Endothelial cell of umbilical vein (primary cell): ENCODE measurements at regions not wholly inside any gene's neighbourhood (a gene's known extent, or its start where the extent isn't known, plus 50 kb on each side); places are given as distances from the start of the nearest gene placed in this dataset.

Experiments used
- BruUV-seq: library from RNA; stranded (reverse); fragments of 400-500 nt; replicated peaks from 2 replicates; lab custom pipeline; 2021; lab: Mats Ljungman, UMichigan
- CTCF ChIA-PET: fragments of 300-600, 350-600 bp; sonication (Branson Sonifier 250); formaldehyde crosslinking; loops from one replicate; lab custom pipeline; 2021; ENCODE audit warnings: antibody characterized with exemption, inconsistent platforms; lab: Charles Lee
- POLR2A ChIA-PET: fragments of 300-600, 350-600 bp; sonication (Branson Sonifier 250); formaldehyde crosslinking; loops from one replicate; lab custom pipeline; 2021; ENCODE audit warnings: antibody characterized with exemption, inconsistent platforms; lab: Charles Lee
- DNase-seq: peaks from one replicate; pipeline ENCODE4 v3.0.0-alpha.2; 2011; ENCODE audit warnings: low read depth, low spot score
- FAIRE-seq: peaks from 2 replicates; lab custom pipeline; 2011; peaks lifted over from hg19 to GRCh38; lab: Jason Lieb, UNC
- H2AFZ ChIP-seq: 2 replicates; pipeline ENCODE4 v1.6.0; 2012; ENCODE audit warnings: low read depth, low read length, control low read depth, inconsistent platforms
- H3K27ac ChIP-seq: 2 replicates; pipeline ENCODE4 v1.5.1; 2011; ENCODE audit warnings: low read depth, mild to moderate bottlenecking, control low read depth, low read length, moderate library complexity; ENCODE audit not compliant: insufficient read depth
- H3K27me3 ChIP-seq, 2 experiments: 2 replicates each; pipeline versions ENCODE4 v1.6.0 to v1.6.1; 2011; ENCODE audit warnings: low read length in 2 of 2, mixed read lengths in 1 of 2; ENCODE audit not compliant: control insufficient read depth in 2 of 2, insufficient read depth in 2 of 2
- H3K36me3 ChIP-seq, 2 experiments: 2 replicates in 1 of 2; 3 replicates in 1 of 2; pipeline ENCODE4 v1.5.1; 2011; ENCODE audit warnings: low read length in 2 of 2, mild to moderate bottlenecking in 1 of 2, moderate library complexity in 1 of 2; ENCODE audit not compliant: control insufficient read depth in 2 of 2, insufficient read depth in 2 of 2; ENCODE audit errors: extremely low read depth in 1 of 2
- H3K4me1 ChIP-seq: 3 replicates; pipeline ENCODE4 v1.5.1; 2011; ENCODE audit warnings: mild to moderate bottlenecking, low read length; ENCODE audit not compliant: control insufficient read depth, insufficient read depth; ENCODE audit errors: extremely low read depth
- H3K4me2 ChIP-seq: 2 replicates; pipeline ENCODE4 v1.6.1; 2011; ENCODE audit warnings: low read length, control low read depth, mixed read lengths; ENCODE audit not compliant: insufficient read depth
- H3K4me3 ChIP-seq, 3 experiments: fragments of 200-600 bp in 1 of 3; sonication (generic), shearing (Covaris generic) in 1 of 3; replicated peaks in 1 of 3; 2 replicates each; pipeline ENCODE4 v1.5.1; 2011 to 2016; ENCODE audit warnings: control low read depth in 3 of 3, low read length in 3 of 3, mild to moderate bottlenecking in 2 of 3, inconsistent platforms in 1 of 3, low read depth in 1 of 3, moderate library complexity in 1 of 3; ENCODE audit not compliant: insufficient read depth in 1 of 3
- H3K79me2 ChIP-seq: 2 replicates; pipeline ENCODE4 v1.6.0; 2012; ENCODE audit warnings: low read length, inconsistent platforms; ENCODE audit not compliant: control insufficient read depth, insufficient read depth
- H3K9ac ChIP-seq: replicated peaks from 2 replicates; pipeline ENCODE3; 2011; ENCODE audit warnings: low read length, control low read depth; ENCODE audit not compliant: insufficient read depth; ENCODE audit errors: extremely low read depth
- H3K9me1 ChIP-seq: replicated peaks from 3 replicates; pipeline ENCODE4 v1.6.0; 2011; ENCODE audit warnings: mild to moderate bottlenecking, low read length; ENCODE audit not compliant: control insufficient read depth, insufficient read depth; ENCODE audit errors: extremely low read depth
- H3K9me3 ChIP-seq: replicated peaks from 2 replicates; pipeline ENCODE4 v1.5.1; 2012; ENCODE audit warnings: low read length, inconsistent platforms; ENCODE audit not compliant: control insufficient read depth, insufficient read depth
- H4K20me1 ChIP-seq: replicated peaks from 2 replicates; pipeline ENCODE3; 2011; ENCODE audit warnings: mild to moderate bottlenecking, low read length; ENCODE audit not compliant: control insufficient read depth, insufficient read depth; ENCODE audit errors: extremely low read depth
- EZH2 ChIP-seq: IDR thresholded peaks from 2 replicates; pipeline ENCODE4 v1.6.1; 2012; ENCODE audit warnings: borderline replicate concordance, low read depth, mild to moderate bottlenecking, moderate library complexity, low read length, inconsistent platforms; ENCODE audit not compliant: severe bottlenecking
- FOS ChIP-seq: IDR thresholded peaks from 2 replicates; pipeline ENCODE4 v1.6.1; 2011; ENCODE audit warnings: mild to moderate bottlenecking, low read length, moderate library complexity, borderline replicate concordance; ENCODE audit not compliant: insufficient read depth
- GATA2 ChIP-seq: IDR thresholded peaks from 2 replicates; pipeline ENCODE4 v1.7.0; 2011; ENCODE audit warnings: low read depth, mild to moderate bottlenecking, moderate library complexity, mixed read lengths, low read length; ENCODE audit not compliant: insufficient read length, insufficient read depth
- JUN ChIP-seq: IDR thresholded peaks from 2 replicates; pipeline ENCODE4 v1.6.1; 2011; ENCODE audit warnings: borderline replicate concordance, low read depth; ENCODE audit not compliant: insufficient read length, insufficient read depth
- MAX ChIP-seq: IDR thresholded peaks from 2 replicates; pipeline ENCODE4 v1.6.1; 2011; ENCODE audit not compliant: insufficient read depth, insufficient read length
- MYC ChIP-seq: IDR thresholded peaks from one replicate; pipeline ENCODE4 v1.6.1; 2011; ENCODE audit warnings: mild to moderate bottlenecking, low read depth, low read length
- POLR2A ChIP-seq: IDR thresholded peaks from 2 replicates; pipeline ENCODE4 v1.6.1; 2012; ENCODE audit warnings: low read depth, mild to moderate bottlenecking, control low read depth, low read length
- POLR2AphosphoS5 ChIP-seq: IDR thresholded peaks from 2 replicates; pipeline ENCODE4 v1.6.1; 2012; ENCODE audit warnings: low read depth, mild to moderate bottlenecking, control low read depth, low read length, moderate library complexity; ENCODE audit not compliant: insufficient read depth
- dilution Hi-C: fragments of 300-500 bp; cut with MboI; formaldehyde crosslinking; loops from one replicate; pipeline ENCODE4 v1.15.0; 2019; ENCODE audit warnings: low sequenced_read_pairs; ENCODE audit not compliant: extremely low pct_ligation_motif_present
- intact Hi-C: fragments of 100-400 bp; cut with micrococcal nuclease; formaldehyde crosslinking; loops from one replicate; pipeline ENCODE4 v1.10.0; 2022
- TF ChIP-seq, protein P1 (sequence below), 2 donors: IDR thresholded peaks; 1 replicate in 1 of 2; 2 replicates in 1 of 2; pipeline ENCODE4 v1.5.1; 2011; ENCODE audit warnings: low read length in 2 of 2, mild to moderate bottlenecking in 2 of 2, moderate library complexity in 2 of 2, control low read depth in 1 of 2, inconsistent platforms in 1 of 2, low read depth in 1 of 2; ENCODE audit not compliant: insufficient read depth in 1 of 2; ENCODE audit errors: extremely low read depth in 1 of 2

DNA sequence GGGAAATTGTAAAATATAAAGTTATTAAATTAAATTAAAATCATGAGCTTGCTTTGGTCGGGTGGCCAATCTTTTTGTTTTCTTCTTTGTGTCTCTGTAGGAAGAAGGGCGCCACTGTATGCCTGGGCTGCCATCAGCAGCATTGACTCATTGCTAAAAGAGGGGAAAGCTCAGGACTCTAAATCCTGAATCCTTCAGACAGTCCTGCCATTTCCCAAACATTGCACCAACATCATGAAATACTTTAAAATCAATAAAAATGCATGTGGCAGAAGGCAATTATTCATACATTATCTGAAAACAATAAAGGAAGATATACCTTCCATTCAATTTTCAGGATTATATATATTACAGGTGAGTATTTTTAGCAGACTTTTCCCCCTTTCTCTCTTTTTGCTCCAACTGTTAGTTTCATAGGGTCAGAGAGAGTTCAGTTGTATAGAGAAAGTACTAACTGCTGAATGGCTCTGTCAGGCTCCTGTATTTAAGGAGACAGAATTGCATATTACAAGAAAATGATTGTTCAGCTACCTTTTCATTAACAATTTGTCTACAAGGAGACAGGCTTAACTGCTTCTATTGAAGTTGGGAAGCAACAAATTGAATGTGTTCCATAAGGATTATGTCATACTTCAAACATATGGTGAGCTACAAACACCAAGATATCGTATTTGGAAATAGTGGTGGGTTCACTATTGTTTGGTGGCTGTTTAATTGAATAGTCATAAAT, 95.7 kb downstream of the ATPSCKMT start:
- BruUV-seq: no TSS peak
- Histone ChIP-seq H3K9me3 (no peaks in the 10 kb centered on the region), H3K4me3 (no peak overlapping the region), H3K27me3 (no peaks in the 10 kb centered on the region), H3K27ac (no peak overlapping the region), H4K20me1 (no peaks in the 10 kb centered on the region), H3K9ac (no peak overlapping the region), H3K4me1 (no peaks in the 10 kb centered on the region), H3K36me3 (no peaks in the 10 kb centered on the region), H3K79me2 (no peaks in the 10 kb centered on the region), H3K9me1 (no peaks in the 10 kb centered on the region), H3K4me2 (no peak overlapping the region), H2AFZ (no peak overlapping the region)
- POLR2A ChIA-PET: no interaction called here
- FAIRE-seq: no peak
- no peak for DNase-seq
- CTCF ChIA-PET: interaction anchor here (1.0 kb wide), 1 partner anchor 10 kb away, joined by 3 read pairs; no protein-coding TSS in a partner anchor
- intact Hi-C loops (no loop called here), dilution Hi-C loops (no loop called here)
- TF ChIP-seq POLR2A: no peak
- TF ChIP-seq POLR2AphosphoS5: no peak
- TF ChIP-seq GATA2: no peak
- no peak for TF ChIP-seq JUN
- TF ChIP-seq MAX: no peak
- no peak for TF ChIP-seq MYC
- TF ChIP-seq EZH2: no peak
- TF ChIP-seq, protein P1, sequence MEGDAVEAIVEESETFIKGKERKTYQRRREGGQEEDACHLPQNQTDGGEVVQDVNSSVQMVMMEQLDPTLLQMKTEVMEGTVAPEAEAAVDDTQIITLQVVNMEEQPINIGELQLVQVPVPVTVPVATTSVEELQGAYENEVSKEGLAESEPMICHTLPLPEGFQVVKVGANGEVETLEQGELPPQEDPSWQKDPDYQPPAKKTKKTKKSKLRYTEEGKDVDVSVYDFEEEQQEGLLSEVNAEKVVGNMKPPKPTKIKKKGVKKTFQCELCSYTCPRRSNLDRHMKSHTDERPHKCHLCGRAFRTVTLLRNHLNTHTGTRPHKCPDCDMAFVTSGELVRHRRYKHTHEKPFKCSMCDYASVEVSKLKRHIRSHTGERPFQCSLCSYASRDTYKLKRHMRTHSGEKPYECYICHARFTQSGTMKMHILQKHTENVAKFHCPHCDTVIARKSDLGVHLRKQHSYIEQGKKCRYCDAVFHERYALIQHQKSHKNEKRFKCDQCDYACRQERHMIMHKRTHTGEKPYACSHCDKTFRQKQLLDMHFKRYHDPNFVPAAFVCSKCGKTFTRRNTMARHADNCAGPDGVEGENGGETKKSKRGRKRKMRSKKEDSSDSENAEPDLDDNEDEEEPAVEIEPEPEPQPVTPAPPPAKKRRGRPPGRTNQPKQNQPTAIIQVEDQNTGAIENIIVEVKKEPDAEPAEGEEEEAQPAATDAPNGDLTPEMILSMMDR (IDR thresholded peaks at IDR 0.05; ENCODE audit: extremely low read depth in 1 of 2, insufficient read depth in 1 of 2, low read depth in 1 of 2, low read length in 2 of 2): no peak
- TF ChIP-seq FOS: no peak
